GM18508 (cell line): ENCODE measurements at regions not wholly inside any gene's neighbourhood (a gene's known extent, or its start where the extent isn't known, plus 50 kb on each side); places are given as distances from the start of the nearest gene placed in this dataset.
A peak's percentile ranks its signal among the peaks of the same experiment; 100 is the strongest.
"Not testable (repeated sequence)": the region's sequence is repeated elsewhere in the genome, so short reads cannot be mapped to it uniquely, and the experiment has no call there.

Experiments used
- ATAC-seq: cut with Tn5 transposase; IDR thresholded peaks from one replicate; pipeline ENCODE4 v1.9.1; 2021; ENCODE audit warnings: moderate number of reproducible peaks; ENCODE audit not compliant: insufficient read depth, unreplicated experiment

DNA sequence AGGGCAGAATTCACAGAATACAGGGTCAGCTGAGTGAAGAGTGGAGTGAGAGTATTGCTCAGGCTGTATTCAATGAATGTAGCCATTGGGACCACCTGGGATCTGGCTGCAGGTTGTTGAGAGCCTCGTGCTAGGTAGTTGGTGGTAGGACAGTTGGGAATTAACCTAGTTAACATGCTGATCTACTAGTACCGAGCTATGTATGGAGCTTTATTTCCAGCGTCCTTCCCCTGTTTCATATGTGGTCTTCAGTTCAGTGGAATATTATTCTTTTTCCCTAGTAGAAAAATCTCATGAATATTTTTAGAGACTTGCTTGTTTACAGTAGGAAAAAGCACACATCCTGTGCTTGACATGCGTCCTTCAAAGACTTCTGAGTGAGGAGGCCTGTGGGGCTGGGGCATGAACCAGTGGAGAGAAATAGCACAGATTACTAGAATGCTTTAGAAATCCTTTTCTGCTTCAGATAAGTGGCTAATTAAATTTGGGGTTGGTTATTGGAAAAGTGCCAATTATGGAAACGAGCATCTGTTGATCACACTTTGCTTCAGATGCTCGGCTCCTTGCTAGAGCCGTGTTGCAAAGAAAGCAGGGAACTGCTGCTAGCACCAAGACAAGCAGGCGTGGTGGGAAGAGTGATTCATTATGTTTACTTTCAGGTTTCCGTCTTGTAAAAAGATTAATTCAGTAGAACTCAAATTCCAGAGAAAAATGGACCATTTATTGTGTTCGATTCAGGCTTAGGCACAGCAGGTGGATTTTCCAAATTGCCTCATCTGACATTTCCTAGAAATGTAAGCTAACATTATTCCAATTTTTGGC, 53.6 kb downstream of the ARF6 start:
- ATAC-seq: no peak

GRCh38 chr14:49947506-49947905, 54.6 kb downstream of the ARF6 start:
- ATAC-seq: no peak

DNA sequence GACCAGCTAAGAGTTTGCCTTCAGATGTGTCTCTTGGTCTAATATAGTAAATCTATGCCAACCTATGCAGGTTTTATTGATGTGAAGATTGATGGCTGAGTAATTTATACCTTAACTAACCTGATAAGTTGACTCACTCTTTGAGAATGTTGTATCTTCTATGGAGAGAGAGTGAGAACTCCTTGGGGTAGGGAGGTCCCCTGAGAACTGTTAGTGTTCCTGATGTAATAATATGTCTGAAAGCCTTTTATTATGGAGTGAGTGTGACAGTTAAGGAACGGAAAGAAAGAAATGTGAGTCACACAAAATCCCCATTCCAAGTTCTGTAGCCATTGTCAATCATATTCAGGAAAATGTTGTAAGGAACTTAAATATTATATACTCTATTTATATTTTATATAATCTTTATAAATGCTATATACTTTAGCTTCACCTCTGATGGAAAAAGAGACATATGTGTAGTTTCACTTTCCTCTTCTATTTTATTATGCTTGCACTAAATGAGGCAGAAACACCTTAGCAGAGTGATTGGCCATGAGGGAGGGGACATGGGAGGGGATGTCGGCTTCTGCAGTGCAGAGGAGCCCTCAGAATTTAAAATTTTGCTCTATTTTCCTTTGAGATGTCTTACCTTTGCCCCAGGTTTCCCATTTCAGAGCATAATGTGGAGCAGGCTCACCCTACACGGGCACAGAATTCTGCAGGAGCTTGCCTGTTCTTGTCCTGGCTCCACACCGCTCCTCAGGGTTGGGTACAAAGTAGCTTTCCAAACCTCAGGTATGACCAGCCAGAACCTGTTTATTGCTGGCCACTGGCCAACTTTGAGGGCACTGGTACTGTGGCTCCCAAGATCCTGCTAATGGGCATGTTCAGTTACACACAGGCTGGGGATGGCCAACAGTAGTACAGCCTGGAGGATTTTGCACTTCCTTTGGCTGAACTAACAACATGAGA, 57.7 kb downstream of the ARF6 start:
- no peak for ATAC-seq

DNA sequence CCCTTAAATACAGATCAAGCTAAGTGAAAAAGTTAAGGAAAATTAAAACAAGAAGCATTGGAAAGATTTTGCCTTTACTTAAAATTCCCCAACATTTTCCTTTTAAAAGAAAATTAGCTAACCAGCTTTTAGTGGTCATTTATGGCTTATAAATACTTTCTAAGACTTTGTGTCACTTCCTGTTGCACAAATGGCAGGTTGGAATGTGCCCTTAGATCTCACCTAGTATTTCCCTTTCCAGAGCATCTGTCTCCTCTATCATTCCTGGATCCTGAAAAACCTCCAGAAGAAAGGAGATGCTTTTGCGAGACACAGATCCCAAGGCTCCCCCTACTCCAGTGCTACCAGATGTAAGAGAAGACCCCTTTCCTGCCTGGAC, 58.3 kb downstream of the ARF6 start:
- no peak for ATAC-seq

DNA sequence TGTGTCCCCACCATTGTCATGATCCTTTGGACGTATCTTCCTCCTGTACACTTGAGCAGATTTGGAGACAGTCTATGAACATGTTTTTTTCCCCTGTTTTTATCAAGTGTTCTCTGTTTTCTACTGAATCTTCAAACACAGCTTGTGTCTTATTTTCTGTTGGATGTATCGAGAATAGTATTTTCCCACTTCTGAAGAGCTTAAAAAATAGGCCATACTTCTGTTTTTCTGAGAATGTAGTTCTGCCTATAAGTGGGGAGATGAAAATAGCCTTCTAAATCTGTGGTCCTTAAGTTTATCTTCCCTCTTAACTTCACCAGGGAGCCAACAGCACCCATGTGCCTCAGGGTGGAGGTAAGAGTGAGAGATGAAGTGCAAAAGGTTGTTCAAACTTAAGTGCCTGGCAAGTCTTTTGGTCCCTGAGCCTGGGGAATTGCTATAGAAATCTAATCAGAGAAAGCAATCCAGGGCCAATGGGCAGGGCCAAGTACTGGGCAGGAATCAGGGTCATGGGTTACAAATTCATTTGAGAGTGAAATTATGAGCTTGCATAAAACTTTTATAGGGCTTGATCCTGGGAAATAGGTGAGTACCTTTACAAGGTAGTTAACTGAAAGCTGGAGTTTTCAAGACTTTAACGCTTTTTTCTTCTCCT, 58.9 kb downstream of the ARF6 start:
- ATAC-seq: no peak

DNA sequence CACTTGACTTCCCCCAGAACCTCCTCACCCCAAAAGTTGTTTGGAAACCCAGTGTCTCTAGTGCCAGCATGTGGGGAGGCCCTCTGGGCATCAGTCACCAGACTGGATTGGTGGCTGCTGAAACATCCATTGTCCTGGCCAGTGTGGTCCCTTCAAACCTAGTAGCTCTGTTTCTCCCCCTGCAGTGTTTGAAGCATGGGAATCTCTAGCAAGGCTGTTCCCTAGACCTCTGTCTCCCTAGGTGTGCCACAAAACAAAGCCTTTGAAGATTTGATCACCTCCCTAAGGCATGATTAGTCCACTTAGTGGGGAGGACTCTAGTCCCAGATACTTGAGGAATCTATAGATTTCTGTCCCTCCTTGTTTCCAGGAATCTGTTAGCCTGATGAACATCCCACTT, 60.3 kb downstream of the ARF6 start:
- no peak for ATAC-seq

GRCh38 chr14:49954171-49954631, 61.3 kb downstream of the ARF6 start:
- no peak for ATAC-seq

DNA sequence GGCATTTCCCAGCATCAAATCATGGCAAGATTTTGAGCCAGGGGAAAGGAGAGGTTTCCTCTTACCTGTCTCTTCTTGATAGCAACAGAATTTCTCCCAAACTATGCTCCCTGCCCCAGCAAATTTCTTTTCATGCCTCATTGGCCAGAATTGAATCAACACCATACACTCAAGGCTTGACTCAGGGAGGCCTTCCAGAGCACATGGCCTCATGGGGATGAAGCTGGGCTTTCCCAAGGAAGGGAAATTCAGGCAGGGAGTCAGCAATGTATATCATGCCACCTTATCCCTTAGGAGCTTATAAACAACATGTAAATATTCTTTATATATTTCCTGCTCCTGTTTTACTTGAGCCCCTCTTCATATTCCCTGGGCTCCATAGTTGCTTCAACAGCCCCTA, 62.1 kb downstream of the ARF6 start:
- ATAC-seq: no peak

DNA sequence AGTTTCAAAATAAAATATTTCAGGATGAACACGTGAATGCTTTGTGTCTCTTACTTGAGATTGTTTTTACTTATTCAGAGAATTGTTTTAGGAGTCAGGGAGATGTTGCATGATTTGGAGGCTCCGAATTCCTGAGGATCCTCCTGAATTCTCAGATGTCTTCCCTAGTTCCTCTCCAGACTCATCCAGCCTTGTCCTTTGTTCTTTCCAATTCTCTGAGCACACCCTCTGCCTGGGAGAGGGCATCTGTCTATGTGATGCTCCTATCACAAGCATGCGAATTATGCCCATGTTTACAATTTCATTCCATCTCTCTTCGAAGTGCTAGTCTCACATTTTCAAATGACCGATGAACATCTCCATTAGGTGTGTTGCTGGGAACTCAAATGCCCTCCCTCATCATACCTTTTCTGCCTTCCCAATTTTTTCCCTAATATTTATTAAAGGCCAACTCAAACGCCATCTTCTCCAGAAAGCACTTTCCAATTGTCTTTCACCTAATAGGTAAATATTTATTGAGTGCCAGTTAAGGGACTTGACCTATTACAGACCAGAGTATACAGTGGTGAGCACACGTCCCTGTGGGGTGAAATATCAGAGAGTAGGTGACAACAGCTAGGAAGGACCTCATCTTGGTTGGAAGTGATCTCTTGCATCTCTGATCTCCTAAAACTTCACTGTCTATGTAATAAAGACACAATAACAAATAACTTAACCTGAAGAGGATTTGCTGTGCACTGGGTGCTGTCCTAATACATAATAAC, 64.4 kb downstream of the ARF6 start:
- ATAC-seq: no peak

DNA sequence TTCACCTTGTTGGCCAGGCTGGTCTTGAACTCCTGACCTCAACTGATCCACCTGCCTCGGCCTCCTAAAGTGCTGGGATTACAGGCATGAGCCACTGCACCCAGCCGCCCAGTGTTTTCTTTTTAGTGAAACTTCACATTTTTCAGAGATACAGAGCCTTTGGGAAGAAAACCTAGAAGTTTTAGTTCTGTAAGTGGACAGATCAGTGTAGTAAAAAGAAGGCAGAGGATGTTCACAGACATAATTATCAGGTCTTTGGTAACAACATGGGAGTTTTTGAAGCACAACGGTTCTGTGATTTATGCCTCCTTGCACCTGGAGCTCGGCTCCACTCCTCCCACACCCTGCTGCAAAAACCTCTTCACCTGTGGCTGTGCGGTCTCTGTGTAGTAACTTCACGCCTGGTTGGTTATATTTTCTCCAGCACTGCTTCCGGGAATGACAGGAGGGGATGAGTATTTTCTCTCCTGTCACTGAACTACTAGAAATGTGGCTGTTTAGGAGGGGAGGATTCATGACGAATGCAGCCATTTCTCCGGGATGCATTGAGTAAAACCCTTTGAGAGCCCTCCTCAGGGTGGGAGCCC, 67.0 kb downstream of the ARF6 start:
- peak; percentile 40 for ATAC-seq

DNA sequence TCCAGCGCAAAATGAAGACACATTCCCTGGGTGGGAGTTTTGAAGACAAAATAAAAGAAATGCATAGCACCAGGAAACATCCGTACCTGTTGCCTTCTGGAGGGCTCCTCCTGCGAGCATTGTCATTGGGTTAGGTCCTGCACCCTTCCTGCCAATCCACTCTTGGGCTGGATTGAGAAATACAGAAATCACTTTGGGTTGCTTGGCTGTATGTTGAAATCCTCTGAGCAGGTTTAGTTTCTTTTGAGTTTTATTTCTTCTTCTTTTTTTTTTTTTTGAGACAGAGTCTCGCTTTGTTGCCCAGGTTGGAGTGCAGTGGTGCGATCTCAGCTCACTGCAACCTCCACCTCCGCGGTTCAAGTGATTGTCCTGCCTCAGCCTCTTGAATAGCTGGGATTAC, 67.6 kb downstream of the ARF6 start:
- ATAC-seq: no peak

DNA sequence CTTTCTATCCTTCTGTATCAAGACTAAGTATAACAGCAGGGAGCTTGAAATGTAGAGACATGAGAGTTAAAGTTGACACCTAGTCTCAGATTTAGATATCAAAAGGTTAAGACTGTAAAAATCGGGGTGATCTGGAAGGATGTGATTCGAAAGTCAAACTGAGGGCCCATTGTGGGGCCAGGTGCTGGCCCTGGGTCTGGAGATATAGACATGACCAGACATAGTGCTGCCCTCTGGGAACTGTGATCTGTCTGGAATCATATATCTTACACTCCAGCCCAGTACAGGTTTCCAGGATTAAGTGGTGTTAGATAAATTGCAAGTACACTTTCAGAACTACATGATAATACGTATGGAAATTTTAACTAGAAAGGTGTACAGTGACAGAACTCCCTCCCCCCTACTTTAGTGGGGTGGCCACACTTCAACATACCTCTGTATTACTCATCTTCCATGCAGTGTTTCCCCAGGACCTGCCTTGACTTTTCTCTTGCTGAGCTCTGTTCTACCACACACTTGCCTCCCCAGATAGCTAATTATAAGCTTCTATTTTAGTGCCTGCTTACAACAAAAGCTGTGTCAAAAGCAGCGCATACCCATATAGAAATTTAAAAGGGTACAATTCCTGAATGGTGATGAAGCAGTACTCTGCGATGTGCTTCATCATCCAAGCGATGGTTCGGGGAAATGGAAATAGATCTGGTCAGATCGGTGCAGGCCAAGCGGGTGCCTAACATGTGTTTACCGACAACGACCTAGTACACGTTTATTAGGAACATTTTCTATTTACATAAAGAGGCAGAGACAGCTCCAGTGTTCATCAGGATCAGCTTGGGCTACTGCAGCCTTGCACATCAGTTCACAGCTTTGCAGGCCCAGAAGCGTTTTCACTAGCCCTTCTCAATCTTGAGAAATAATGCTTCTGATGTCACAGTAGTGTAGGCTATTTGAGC, 68.7 kb downstream of the ARF6 start:
- no peak for ATAC-seq

GRCh38 chr14:49962621-49963020, 69.7 kb downstream of the ARF6 start:
- no peak for ATAC-seq

GRCh38 chr14:49965068-49965651, 72.3 kb downstream of the ARF6 start:
- not testable (repeated sequence) for ATAC-seq

GRCh38 chr14:49966304-49966809, 73.5 kb downstream of the ARF6 start:
- no peak for ATAC-seq

GRCh38 chr14:49966971-49967630, 74.2 kb downstream of the ARF6 start:
- no peak for ATAC-seq

DNA sequence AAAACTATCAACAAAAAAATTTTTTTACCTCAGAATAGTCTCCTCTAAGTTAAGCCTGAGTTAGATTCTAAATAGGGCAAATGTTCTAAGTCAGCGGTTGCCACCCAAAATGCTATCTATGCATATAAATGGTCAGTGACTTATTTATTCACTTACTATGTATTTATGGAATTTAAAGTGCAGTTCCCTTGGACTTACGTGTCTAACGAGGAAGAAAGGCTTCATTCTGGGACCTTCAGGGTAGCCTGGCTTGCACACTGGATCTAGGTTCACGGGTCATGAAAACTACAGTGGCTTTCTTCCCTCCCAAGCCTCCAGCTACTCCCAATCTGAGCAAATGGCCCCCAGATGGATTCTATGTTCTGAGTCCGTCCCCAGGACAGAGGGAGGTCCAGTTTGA, 77.1 kb downstream of the ARF6 start:
- ATAC-seq: no peak
